ENCODE measurements at regions not wholly inside any gene's neighbourhood (a gene's known extent, or its start where the extent isn't known, plus 50 kb on each side); places are given as distances from the start of the nearest gene placed in this dataset.

DNA sequence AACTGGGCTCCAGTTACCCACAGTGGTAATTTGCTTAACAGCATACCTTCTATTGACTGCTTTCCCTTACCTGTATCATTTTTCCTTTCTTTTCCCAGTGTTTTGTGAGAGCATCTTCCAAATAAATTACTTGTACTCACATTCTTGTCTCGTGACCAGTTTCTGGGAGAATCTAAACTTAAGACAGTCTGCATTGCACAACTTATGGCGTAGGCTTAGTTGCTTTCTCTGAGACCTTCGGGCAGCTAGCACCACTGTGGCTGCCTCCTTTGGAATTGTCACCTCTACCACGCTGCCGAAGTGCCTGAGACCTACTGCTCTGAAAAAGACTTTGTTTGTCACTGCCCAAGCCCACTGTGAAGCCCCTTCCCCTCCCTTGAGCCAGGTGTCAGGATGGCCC, 188.1 kb upstream of the BMP2 start:
- DNase-seq (ENCODE audit: low read depth): no peak
- H3K4me3 ChIP-seq (ENCODE audit: low read depth, low read length): no peak overlapping the region
- no peak for TF ChIP-seq POLR2A (IDR thresholded peaks at IDR 0.05; ENCODE audit: extremely low read depth, insufficient read length)
- TF ChIP-seq, protein P1, sequence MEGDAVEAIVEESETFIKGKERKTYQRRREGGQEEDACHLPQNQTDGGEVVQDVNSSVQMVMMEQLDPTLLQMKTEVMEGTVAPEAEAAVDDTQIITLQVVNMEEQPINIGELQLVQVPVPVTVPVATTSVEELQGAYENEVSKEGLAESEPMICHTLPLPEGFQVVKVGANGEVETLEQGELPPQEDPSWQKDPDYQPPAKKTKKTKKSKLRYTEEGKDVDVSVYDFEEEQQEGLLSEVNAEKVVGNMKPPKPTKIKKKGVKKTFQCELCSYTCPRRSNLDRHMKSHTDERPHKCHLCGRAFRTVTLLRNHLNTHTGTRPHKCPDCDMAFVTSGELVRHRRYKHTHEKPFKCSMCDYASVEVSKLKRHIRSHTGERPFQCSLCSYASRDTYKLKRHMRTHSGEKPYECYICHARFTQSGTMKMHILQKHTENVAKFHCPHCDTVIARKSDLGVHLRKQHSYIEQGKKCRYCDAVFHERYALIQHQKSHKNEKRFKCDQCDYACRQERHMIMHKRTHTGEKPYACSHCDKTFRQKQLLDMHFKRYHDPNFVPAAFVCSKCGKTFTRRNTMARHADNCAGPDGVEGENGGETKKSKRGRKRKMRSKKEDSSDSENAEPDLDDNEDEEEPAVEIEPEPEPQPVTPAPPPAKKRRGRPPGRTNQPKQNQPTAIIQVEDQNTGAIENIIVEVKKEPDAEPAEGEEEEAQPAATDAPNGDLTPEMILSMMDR (IDR thresholded peaks at IDR 0.05; ENCODE audit: low read depth, low read length): no peak
- TF ChIP-seq, protein P2, sequence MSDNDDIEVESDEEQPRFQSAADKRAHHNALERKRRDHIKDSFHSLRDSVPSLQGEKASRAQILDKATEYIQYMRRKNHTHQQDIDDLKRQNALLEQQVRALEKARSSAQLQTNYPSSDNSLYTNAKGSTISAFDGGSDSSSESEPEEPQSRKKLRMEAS (IDR thresholded peaks at IDR 0.05; ENCODE audit: low read depth, low read length): no peak
- no peak for TF ChIP-seq MYC (IDR thresholded peaks at IDR 0.05; ENCODE audit: low read depth, low read length)

DNA sequence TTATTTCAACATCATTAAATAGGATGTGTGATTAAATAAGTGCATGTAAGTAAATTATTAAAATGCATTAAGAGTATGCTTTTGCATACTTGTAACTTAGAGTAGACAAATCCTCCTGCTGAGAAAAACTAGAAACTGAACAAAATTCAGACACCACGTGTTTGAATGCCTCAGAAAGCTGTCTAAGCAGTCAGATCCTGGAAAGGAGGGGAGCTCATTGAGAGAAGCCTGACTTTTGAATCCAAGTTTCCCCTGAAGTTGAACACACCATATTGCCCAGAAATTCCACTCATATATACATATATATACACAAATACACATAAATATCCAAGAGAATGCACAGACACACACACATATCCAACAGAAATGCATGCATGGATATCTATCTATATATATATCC, 190.0 kb upstream of the BMP2 start:
- TF ChIP-seq, protein P2 (IDR thresholded peaks at IDR 0.05; ENCODE audit: low read depth, low read length): no peak
- TF ChIP-seq POLR2A (IDR thresholded peaks at IDR 0.05; ENCODE audit: extremely low read depth, insufficient read length): no peak
- TF ChIP-seq, protein P1 (IDR thresholded peaks at IDR 0.05; ENCODE audit: low read depth, low read length): no peak
- no peak for TF ChIP-seq MYC (IDR thresholded peaks at IDR 0.05; ENCODE audit: low read depth, low read length)
- DNase-seq (ENCODE audit: low read depth): no peak
- H3K4me3 ChIP-seq (ENCODE audit: low read depth, low read length): no peak overlapping the region

DNA sequence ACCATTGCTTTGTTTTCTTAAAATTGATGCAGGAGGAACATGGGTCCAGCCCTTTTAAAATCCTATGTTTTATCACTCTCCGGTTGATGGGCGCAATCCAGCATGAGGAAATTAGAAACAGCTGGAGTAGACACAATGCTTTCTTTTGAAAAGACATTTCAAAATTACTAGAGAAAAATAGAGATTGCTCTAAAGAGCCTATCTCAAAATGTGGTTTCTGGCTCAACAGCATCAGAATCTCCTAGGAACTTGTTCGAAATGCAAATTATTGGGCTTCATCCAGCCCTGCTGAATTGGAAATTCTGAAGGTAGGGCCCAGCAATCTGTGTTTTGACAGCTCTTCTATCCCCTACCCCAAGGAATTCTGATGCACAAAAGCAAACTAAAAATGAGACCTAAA, 190.8 kb upstream of the BMP2 start:
- TF ChIP-seq, protein P2 (IDR thresholded peaks at IDR 0.05; ENCODE audit: low read depth, low read length): no peak
- no peak for TF ChIP-seq MYC (IDR thresholded peaks at IDR 0.05; ENCODE audit: low read depth, low read length)
- no peak for TF ChIP-seq POLR2A (IDR thresholded peaks at IDR 0.05; ENCODE audit: extremely low read depth, insufficient read length)
- TF ChIP-seq, protein P1 (IDR thresholded peaks at IDR 0.05; ENCODE audit: low read depth, low read length): no peak
- no peak for DNase-seq (ENCODE audit: low read depth)
- no peak overlapping the region for H3K4me3 ChIP-seq (ENCODE audit: low read depth, low read length)

DNA sequence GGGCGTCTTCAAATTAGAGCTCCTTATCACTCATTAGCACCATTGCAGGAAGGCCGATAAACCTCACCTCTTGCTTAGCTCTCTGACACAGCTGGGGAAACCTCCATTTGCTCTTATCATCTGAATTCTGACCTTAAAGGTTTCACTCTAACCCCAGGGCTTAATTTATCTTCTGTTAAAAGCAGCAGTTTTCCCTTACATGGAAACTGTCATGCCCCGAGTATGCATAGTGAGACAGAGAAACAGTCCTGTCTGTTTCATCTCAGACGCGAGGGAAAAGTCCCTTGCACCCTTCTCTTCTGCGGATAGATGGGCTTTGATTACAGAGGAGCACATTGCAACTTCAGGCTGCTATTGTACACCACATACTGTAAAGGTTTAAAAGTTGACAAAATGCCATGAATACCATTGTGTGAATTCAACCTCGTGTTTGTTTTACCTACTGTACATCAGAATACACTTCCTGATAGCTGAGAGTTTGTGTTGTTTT, 191.5 kb upstream of the BMP2 start:
- H3K4me3 ChIP-seq (ENCODE audit: low read depth, low read length): no peak overlapping the region
- TF ChIP-seq MYC (IDR thresholded peaks at IDR 0.05; ENCODE audit: low read depth, low read length): no peak
- TF ChIP-seq POLR2A (IDR thresholded peaks at IDR 0.05; ENCODE audit: extremely low read depth, insufficient read length): no peak
- TF ChIP-seq, protein P1 (IDR thresholded peaks at IDR 0.05; ENCODE audit: low read depth, low read length): no peak
- TF ChIP-seq, protein P2 (IDR thresholded peaks at IDR 0.05; ENCODE audit: low read depth, low read length): no peak
- DNase-seq (ENCODE audit: low read depth): no peak

DNA sequence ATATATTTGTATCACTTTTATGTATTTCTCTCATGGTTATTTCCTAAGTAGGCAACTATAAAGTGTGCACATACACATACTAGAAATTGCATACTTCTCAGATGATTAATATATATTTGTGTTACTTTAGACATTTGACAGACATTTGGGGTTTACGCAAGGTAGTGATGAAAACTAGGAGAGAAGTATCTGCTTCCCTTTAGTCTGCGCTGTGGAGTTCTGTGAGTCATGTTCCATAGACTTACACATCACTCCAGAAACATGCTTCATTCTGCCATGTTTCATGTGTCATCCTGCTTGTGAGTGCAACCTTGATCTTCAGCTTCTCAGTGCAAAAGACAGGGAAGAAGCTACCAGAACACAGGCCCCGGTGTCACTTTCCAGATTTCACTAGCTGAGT, 200.7 kb upstream of the BMP2 start:
- H3K4me3 ChIP-seq (ENCODE audit: low read depth, low read length): no peak overlapping the region
- no peak for TF ChIP-seq MYC (IDR thresholded peaks at IDR 0.05; ENCODE audit: low read depth, low read length)
- TF ChIP-seq, protein P1 (IDR thresholded peaks at IDR 0.05; ENCODE audit: low read depth, low read length): no peak
- no peak for TF ChIP-seq POLR2A (IDR thresholded peaks at IDR 0.05; ENCODE audit: extremely low read depth, insufficient read length)
- TF ChIP-seq, protein P2 (IDR thresholded peaks at IDR 0.05; ENCODE audit: low read depth, low read length): no peak
- DNase-seq (ENCODE audit: low read depth): peak; percentile 49

Measured in NB4 (cell line).